ENCODE measurements at regions not wholly inside any gene's neighbourhood (a gene's known extent, or its start where the extent isn't known, plus 50 kb on each side); places are given as distances from the start of the nearest gene placed in this dataset.

DNA sequence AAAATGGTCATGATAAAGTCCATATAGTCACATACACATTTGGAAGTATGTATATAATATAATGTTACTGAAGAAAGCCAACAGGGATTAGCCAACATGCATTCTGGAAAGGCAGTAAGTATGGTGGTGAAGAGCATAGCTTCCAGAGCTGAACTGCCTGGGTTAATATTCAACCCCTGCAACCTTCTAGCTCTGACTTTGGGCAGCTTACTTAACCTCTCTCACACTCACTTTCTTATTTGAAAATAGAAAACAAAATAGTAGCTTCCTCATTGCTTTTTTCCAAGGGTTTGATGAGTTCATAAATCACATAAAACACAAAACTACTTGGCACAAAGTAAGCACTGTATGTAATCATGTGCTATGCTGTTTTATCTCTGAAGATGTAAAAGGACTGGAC lies 216.4 kb downstream of the CHIC2 start:
- TF ChIP-seq, protein P1, sequence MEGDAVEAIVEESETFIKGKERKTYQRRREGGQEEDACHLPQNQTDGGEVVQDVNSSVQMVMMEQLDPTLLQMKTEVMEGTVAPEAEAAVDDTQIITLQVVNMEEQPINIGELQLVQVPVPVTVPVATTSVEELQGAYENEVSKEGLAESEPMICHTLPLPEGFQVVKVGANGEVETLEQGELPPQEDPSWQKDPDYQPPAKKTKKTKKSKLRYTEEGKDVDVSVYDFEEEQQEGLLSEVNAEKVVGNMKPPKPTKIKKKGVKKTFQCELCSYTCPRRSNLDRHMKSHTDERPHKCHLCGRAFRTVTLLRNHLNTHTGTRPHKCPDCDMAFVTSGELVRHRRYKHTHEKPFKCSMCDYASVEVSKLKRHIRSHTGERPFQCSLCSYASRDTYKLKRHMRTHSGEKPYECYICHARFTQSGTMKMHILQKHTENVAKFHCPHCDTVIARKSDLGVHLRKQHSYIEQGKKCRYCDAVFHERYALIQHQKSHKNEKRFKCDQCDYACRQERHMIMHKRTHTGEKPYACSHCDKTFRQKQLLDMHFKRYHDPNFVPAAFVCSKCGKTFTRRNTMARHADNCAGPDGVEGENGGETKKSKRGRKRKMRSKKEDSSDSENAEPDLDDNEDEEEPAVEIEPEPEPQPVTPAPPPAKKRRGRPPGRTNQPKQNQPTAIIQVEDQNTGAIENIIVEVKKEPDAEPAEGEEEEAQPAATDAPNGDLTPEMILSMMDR (IDR thresholded peaks at IDR 0.05), result no peak
- TF ChIP-seq EP300 (IDR thresholded peaks at IDR 0.05) (no peak), POLR2AphosphoS5 (IDR thresholded peaks at IDR 0.05) (no peak), POLR2A (IDR thresholded peaks at IDR 0.05) (no peak)
